T-helper 17 cell (primary cell): ENCODE measurements at regions not wholly inside any gene's neighbourhood (a gene's known extent, or its start where the extent isn't known, plus 50 kb on each side); places are given as distances from the start of the nearest gene placed in this dataset.

ENCODE experiments used
- ATAC-seq: fragments of 150-1000 bp; cut with Tn5 transposase; 2 replicates; pipeline ENCODE4 v1.10.0; 2021; ENCODE audit warnings: mild to moderate bottlenecking, moderate library complexity
- DNase-seq, 3 donors: peaks; one replicate each; pipeline versions ENCODE4 v3.0.0 to v3.0.0-alpha.2; 2020 to 2021
- H3K9me3 ChIP-seq: one replicate; pipeline ENCODE4 v1.7.0; 2013; ENCODE audit warnings: low read length, mild to moderate bottlenecking; ENCODE audit not compliant: control insufficient read depth, poor library complexity, severe bottlenecking
- H3K27ac Mint-ChIP-seq: one replicate; pipeline ENCODE4 v1.8.0; 2022; ENCODE audit warnings: mild to moderate bottlenecking, moderate library complexity, mixed read lengths
- H3K27me3 Mint-ChIP-seq: one replicate; pipeline ENCODE4 v1.8.0; 2022; ENCODE audit warnings: mixed read lengths
- H3K36me3 Mint-ChIP-seq: one replicate; pipeline ENCODE4 v1.8.0; 2022; ENCODE audit warnings: low read depth, mixed read lengths
- H3K4me1 Mint-ChIP-seq: one replicate; pipeline ENCODE4 v1.8.0; 2022; ENCODE audit warnings: mild to moderate bottlenecking, mixed read lengths
- H3K4me3 Mint-ChIP-seq: one replicate; pipeline ENCODE4 v1.8.0; 2022; ENCODE audit warnings: mild to moderate bottlenecking, moderate library complexity, mixed read lengths

DNA sequence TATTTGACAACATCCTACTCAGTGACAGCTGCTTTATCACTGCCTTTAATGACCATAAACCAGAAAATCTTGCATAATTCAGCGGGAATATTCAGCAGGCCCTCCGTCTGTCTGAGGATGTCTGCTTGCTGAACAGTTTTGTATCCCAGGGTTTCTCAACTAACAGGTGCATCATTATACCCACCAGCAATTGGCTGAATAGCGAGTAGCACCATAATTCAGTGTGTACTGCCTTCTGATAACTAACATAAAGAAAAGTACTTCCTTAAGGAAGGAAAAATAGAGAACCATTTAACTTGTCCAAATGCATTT, 680.1 kb downstream of the GALC start:
- Mint-ChIP-seq H3K36me3 (no peaks in the 10 kb centered on the region), H3K27ac (no peak overlapping the region), H3K27me3 (no peaks in the 10 kb centered on the region), H3K4me3 (no peak overlapping the region), H3K4me1 (no peaks in the 10 kb centered on the region)
- no peaks in the 10 kb centered on the region for H3K9me3 ChIP-seq
- DNase-seq, result no peak
- ATAC-seq, result no peak

DNA sequence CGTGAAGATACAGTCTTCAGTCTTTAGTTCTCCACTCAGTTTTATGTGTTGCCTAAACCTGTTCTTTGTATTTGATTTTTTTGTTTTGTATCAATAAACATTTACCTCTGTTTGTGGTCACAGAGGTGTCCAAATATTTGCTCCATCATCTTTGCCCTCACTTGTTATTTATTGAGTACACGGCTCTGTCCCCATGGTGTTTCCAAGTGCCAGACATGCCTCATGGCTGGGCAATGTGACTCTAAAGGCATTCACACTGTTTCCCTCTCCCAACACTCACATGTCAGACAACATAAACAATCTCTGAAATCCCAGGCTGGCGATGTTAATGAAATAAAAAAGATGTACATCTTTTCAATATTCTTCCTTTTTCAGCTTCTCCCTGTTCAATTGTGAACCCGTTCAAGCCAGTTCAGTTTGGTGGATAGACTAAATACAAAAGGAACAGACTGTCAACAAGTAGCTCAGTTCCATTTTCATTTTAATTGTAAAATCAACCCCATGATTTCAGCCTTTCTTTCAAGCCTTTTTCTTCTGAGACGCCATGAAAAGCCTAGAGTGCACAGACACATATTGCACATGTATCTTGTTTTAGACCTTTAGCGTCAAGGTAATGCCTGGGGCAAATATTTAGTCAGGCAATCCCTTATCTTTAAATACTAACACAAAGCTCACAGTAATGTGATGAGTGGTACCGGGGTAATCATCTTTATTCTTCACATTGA, 680.7 kb downstream of the GALC start:
- Mint-ChIP-seq H3K4me1 (no peaks in the 10 kb centered on the region), H3K36me3 (no peaks in the 10 kb centered on the region), H3K4me3 (no peak overlapping the region), H3K27me3 (no peaks in the 10 kb centered on the region), H3K27ac (no peak overlapping the region)
- DNase-seq, result no peak
- H3K9me3 ChIP-seq, result no peaks in the 10 kb centered on the region
- no peak for ATAC-seq

DNA sequence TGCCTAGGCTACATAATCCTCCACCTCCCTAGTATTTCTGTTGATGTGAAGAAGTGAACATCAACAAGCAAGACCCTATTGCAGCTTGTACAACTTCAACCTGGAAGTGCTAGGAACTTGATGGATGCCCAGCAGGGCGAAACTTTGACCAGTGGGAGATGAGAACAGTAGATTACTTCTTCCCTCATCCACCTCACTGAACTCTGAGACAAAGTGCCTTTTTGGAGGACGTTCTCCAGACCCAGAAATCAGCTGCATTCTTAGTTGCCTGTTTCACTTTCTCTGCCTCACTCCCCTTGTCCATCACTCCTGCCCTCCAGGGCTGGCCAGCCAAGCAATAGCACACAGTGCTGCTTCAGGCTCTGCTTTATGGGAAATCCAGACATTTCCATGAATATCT, 683.4 kb downstream of the GALC start:
- Mint-ChIP-seq H3K27me3 (no peaks in the 10 kb centered on the region), H3K4me3 (no peak overlapping the region), H3K4me1 (no peaks in the 10 kb centered on the region), H3K27ac (no peak overlapping the region), H3K36me3 (no peaks in the 10 kb centered on the region)
- no peak for DNase-seq
- ATAC-seq, result no peak
- H3K9me3 ChIP-seq, result no peaks in the 10 kb centered on the region

DNA sequence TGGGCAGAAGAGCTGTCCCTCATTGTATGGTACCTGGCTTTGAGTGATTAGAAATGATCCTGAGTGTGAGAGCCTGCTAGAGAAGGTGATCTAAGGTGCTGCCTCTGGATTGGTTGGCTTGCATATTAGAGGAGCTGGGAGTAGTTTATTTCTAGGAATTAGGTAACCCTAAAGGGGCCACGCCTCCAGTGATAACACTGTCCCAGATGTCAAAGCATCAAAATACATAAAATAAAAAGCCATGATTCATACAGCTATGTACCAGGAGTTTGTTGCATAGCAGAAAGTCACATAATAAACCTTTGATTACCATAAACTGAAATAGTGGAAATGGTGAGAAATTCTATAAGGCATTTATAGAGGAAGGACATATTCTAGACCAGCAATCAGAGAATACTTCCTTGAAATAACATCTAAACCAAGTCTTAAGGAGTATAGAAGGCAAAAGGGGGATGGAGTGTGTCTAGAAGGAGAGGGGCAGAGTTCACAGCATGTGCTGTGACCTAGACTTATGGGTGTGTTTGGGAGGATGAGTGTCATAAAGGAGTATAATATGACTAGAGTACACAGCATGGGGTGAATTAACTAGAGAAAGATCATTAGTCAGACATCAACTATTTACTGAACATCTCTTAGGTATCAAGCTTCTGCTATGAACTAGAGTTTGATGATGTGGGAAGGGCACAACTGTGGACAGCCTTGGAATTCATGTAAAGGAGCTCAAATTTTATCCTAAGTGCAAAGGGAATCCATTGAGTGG, 686.4 kb downstream of the GALC start:
- H3K4me3 Mint-ChIP-seq, result no peak overlapping the region
- ATAC-seq, result no peak

DNA sequence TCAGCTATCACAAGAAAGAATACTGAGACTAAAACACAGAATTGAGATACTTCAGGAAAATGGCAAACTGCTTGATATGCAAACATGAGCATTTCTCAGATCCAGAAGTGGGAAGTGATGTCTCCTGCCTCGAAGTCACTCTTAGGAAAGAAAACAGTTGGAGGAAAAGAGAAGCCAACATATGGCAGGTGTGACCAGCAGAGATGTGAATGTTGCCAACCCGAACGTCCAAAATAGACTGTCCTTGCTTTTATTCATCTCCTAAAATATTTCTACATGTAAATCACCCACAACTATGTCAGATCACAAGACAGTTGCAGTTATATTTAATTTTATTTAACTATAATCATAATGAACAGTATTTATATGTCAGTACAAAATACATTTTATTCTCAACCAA, 687.6 kb downstream of the GALC start:
- no peak overlapping the region for H3K4me3 Mint-ChIP-seq
- no peak for DNase-seq
- no peaks in the 10 kb centered on the region for H3K4me1 Mint-ChIP-seq
- no peak for ATAC-seq
- H3K9me3 ChIP-seq, result peaks cover 3% of the 10 kb centered on the region
- no peaks in the 10 kb centered on the region for H3K36me3 Mint-ChIP-seq
- no peak overlapping the region for H3K27ac Mint-ChIP-seq
- no peaks in the 10 kb centered on the region for H3K27me3 Mint-ChIP-seq

More for the DNA sequence above, 686.4 kb downstream of the GALC start:
- H3K27me3 Mint-ChIP-seq, result no peaks in the 10 kb centered on the region
- no peaks in the 10 kb centered on the region for H3K9me3 ChIP-seq
- no peak overlapping the region for H3K27ac Mint-ChIP-seq
- no peaks in the 10 kb centered on the region for H3K36me3 Mint-ChIP-seq
- no peaks in the 10 kb centered on the region for H3K4me1 Mint-ChIP-seq
- DNase-seq, result no peak

DNA sequence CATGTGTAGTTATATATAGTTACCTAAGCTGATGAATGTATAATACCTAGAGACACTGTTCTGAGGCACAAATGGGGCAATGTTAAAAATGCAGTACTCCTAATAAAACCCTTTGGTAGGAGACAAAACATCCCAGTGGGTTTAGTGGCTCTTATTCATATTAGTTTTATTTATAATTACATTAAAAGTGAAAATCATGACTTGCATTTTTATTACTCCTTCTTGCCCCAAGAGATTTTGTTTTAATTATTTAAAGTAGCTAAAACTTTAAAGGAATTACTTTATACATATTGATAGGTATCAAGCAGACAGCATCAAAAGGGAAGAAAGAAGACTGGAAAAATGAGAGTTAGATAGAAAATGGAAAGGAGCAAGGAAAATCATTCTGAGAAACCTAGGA, 688.6 kb downstream of the GALC start:
- DNase-seq (no peak), ATAC-seq (no peak)
- Mint-ChIP-seq H3K36me3 (no peaks in the 10 kb centered on the region), H3K27me3 (no peaks in the 10 kb centered on the region), H3K4me1 (no peaks in the 10 kb centered on the region), H3K27ac (no peak overlapping the region), H3K4me3 (no peak overlapping the region)
- peaks cover 3% of the 10 kb centered on the region for H3K9me3 ChIP-seq

DNA sequence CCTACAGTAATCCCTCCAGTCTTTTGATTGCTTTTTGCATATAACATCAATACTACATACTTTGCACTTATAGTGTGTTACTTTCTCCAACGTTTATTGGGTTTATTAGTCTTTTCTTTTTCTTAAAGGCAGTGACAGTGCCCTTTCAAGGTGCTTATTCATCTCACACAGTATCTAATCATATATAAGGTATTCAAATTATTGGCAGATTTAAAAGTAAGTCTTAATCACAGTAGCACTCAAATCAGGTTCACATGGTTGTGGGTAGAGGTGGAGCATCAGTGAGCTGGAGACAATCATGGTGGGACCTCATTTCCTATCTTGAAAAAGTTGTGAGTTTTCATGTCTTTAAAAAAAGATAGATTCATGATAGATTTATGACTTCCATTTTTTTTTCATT, 706.2 kb downstream of the GALC start:
- ATAC-seq (no peak), DNase-seq (no peak)
- Mint-ChIP-seq H3K4me3 (no peak overlapping the region), H3K27me3 (no peaks in the 10 kb centered on the region), H3K27ac (no peak overlapping the region), H3K4me1 (no peaks in the 10 kb centered on the region), H3K36me3 (no peaks in the 10 kb centered on the region)
- H3K9me3 ChIP-seq, result no peaks in the 10 kb centered on the region

DNA sequence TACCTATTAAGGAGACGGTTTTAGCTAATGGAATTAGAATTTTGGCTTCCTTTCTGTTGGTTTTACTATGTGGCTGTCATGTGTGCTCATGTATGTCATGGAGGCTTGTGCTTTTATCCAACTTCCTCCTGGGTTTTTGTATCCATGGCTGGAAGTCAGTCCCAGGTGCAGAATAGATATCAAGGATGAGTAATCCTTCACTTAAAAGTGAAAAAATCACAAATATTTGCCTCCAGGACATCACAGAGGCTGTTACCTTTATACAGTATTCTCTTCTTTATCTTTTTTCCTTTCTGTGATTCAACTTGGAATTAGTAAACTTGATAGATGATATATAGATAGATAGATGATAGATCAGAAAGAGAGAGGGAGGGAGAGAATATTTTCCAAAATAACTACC, 706.8 kb downstream of the GALC start:
- no peaks in the 10 kb centered on the region for H3K36me3 Mint-ChIP-seq
- H3K9me3 ChIP-seq, result no peaks in the 10 kb centered on the region
- no peak overlapping the region for H3K4me3 Mint-ChIP-seq
- no peaks in the 10 kb centered on the region for H3K27me3 Mint-ChIP-seq
- DNase-seq (no peak), ATAC-seq (no peak)
- no peak overlapping the region for H3K27ac Mint-ChIP-seq
- no peaks in the 10 kb centered on the region for H3K4me1 Mint-ChIP-seq

DNA sequence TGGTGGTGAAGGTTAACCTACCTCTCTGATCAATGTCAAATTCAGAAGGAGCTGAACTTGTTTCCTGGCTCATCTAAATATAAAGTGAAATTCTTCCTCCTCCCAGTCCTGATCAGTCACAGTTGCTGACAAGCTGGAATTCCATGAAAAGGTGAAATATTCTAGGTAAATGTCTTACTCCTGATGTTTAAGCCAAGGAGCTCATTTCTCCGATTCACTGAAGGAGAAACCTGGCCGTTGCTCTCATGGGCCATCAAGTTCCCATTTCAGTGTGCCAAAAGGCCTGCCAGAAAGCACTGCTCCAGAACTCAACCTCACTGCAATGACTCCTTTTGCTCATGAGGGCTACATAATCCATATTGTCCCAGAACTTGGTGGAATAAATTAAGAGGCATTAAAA, 707.5 kb downstream of the GALC start:
- ATAC-seq (no peak), DNase-seq (no peak)
- Mint-ChIP-seq H3K36me3 (no peaks in the 10 kb centered on the region), H3K4me1 (no peaks in the 10 kb centered on the region), H3K4me3 (no peak overlapping the region), H3K27ac (no peak overlapping the region), H3K27me3 (no peaks in the 10 kb centered on the region)
- H3K9me3 ChIP-seq, result no peaks in the 10 kb centered on the region

DNA sequence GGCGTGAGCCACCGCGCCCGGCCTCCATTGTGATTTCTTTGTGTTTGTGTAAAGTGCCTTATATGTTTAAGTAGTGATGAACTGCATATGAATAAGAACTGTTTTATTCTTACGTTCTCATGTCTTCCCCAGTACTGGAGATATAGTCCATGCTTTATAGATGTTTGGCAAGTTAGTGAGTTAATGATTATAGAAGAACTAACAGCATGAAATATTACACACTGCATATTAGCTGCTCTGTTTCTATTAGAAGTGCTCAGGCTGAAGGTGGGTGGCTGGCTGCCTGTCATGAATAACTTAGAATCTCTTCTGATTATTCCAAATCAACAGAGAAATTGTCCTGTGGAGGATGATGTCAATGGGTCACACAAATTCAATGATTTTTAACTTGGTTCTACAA, 709.4 kb downstream of the GALC start:
- H3K27ac Mint-ChIP-seq, result no peak overlapping the region
- no peaks in the 10 kb centered on the region for H3K4me1 Mint-ChIP-seq
- ATAC-seq (no peak), DNase-seq (no peak)
- no peaks in the 10 kb centered on the region for H3K9me3 ChIP-seq
- no peak overlapping the region for H3K4me3 Mint-ChIP-seq
- no peaks in the 10 kb centered on the region for H3K27me3 Mint-ChIP-seq
- no peaks in the 10 kb centered on the region for H3K36me3 Mint-ChIP-seq

DNA sequence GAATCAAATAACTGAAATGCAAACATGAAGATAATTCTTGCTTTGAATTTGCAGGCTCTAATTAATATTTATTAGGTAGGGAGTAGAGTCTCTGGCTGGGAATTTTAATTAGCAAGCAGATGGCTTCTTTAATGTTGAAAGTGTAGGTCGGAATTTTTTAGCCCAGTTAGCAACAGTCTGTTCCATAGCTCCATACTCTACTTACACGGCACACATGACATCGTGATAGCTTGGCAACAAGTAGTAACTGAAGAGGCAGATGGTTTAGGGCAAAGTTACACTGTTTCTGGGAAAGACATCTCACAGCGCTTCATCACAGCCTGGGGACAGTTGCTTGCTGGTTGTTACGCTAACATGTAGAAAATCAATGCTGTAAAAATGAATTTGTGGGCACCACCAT, 710.7 kb downstream of the GALC start:
- ATAC-seq (no peak), DNase-seq (no peak)
- Mint-ChIP-seq H3K36me3 (no peaks in the 10 kb centered on the region), H3K27ac (no peak overlapping the region), H3K27me3 (no peaks in the 10 kb centered on the region), H3K4me3 (no peak overlapping the region), H3K4me1 (no peaks in the 10 kb centered on the region)
- no peaks in the 10 kb centered on the region for H3K9me3 ChIP-seq

DNA sequence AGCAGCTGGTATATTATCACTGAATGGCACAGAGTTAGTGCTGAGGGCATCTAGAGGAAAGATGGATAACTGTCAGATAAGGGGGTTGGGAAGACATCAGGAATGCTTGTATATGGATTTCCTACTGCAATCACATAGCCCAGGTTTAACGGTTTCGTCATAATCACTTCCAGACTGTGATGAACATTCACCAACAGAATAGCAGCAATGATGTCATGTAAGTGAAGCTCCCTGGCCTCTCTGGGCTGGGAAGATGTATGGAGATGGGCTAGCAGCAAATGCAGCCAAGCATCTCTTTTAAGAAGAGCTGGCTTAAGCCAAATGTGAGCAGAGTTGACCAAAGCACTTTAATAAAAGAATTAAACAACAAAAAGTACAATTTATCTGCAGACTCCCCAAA, 714.6 kb downstream of the GALC start:
- no peaks in the 10 kb centered on the region for H3K4me1 Mint-ChIP-seq
- no peaks in the 10 kb centered on the region for H3K9me3 ChIP-seq
- no peak overlapping the region for H3K4me3 Mint-ChIP-seq
- H3K36me3 Mint-ChIP-seq, result no peaks in the 10 kb centered on the region
- H3K27ac Mint-ChIP-seq, result no peak overlapping the region
- H3K27me3 Mint-ChIP-seq, result no peaks in the 10 kb centered on the region
- DNase-seq (no peak), ATAC-seq (no peak)

DNA sequence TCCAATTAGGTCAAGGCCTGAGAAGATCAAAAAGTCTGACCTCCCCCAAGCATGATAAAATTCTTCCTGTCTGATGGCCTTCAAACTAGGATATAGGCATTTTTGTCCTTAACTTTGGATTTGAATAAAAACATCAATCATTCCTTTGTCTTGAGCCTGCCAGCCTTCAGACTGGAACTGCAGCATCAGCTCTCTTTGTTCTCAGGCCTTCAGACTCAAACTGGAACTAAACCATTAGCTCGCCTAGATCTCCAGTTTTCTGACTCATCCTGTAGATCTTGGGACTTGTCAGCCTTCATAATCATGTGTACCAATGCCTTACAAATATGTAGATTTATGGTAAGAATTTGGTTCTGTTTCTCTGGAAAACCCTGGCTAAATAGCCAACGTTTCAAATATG, 721.7 kb downstream of the GALC start:
- H3K9me3 ChIP-seq, result no peaks in the 10 kb centered on the region
- no peaks in the 10 kb centered on the region for H3K4me1 Mint-ChIP-seq
- no peaks in the 10 kb centered on the region for H3K27me3 Mint-ChIP-seq
- ATAC-seq, result no peak
- H3K4me3 Mint-ChIP-seq, result no peak overlapping the region
- H3K36me3 Mint-ChIP-seq, result no peaks in the 10 kb centered on the region
- no peak overlapping the region for H3K27ac Mint-ChIP-seq
- DNase-seq, result no peak

DNA sequence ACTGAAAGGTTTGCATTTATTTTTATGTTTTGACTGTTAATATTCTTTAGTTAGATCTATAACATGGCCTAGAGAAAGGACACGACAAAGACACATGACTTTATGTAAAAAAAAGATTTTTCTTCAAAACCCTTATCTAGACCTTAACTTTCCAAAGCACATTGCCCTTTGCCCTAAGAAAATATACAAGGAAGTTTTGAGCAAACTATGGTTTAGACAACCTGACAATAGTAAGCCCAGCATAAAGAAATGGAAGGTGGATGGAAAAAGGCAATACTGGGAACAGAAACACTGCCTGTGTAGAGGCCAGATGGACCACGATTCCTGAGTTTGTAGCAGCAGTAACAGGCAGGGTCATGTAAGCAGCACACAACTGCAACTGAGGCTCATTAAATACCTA, 724.0 kb downstream of the GALC start:
- no peaks in the 10 kb centered on the region for H3K27me3 Mint-ChIP-seq
- no peak overlapping the region for H3K27ac Mint-ChIP-seq
- H3K4me1 Mint-ChIP-seq, result no peaks in the 10 kb centered on the region
- no peak for ATAC-seq
- DNase-seq, result no peak
- H3K36me3 Mint-ChIP-seq, result no peaks in the 10 kb centered on the region
- H3K4me3 Mint-ChIP-seq, result no peak overlapping the region
- no peaks in the 10 kb centered on the region for H3K9me3 ChIP-seq
